GM23338 (cell line): ENCODE measurements at regions not wholly inside any gene's neighbourhood (a gene's known extent, or its start where the extent isn't known, plus 50 kb on each side); places are given as distances from the start of the nearest gene placed in this dataset.
A peak's percentile ranks its signal among the peaks of the same experiment; 100 is the strongest.

Source experiments
- ATAC-seq: fragments of 200-7000 bp; cut with Tn5 transposase; 3 replicates; pipeline ENCODE4 v1.9.1; 2020
- DNase-seq: peaks from one replicate; pipeline ENCODE4 v3.0.0-alpha.2; 2015; ENCODE audit warnings: low spot score
- H2AFZ ChIP-seq: fragments of 200-600 bp; sonication (generic); 2 replicates; pipeline ENCODE4 v1.8.0; 2016; ENCODE audit warnings: antibody characterized with exemption, mild to moderate bottlenecking, moderate library complexity
- H3F3A ChIP-seq: fragments of 200-600 bp; sonication (generic); replicated peaks from 2 replicates; pipeline ENCODE4 v1.8.0; 2017; ENCODE audit warnings: antibody characterized with exemption, mixed run types, low read depth
- H3K27ac ChIP-seq: fragments of 200-600 bp; sonication (generic); 2 replicates; pipeline ENCODE4 v1.6.1; 2016; ENCODE audit warnings: low read depth
- H3K27me3 ChIP-seq: fragments of 200-600 bp; sonication (generic); 2 replicates; pipeline ENCODE4 v1.8.0; 2016; ENCODE audit warnings: mild to moderate bottlenecking, mixed run types, moderate library complexity; ENCODE audit not compliant: insufficient read depth
- H3K36me3 ChIP-seq: fragments of 200-600 bp; sonication (generic); 2 replicates; pipeline ENCODE4 v1.8.0; 2016; ENCODE audit warnings: mild to moderate bottlenecking; ENCODE audit not compliant: insufficient read depth
- H3K4me1 ChIP-seq: fragments of 200-600 bp; sonication (generic); 2 replicates; pipeline ENCODE4 v1.8.0; 2016; ENCODE audit warnings: mild to moderate bottlenecking, moderate library complexity; ENCODE audit not compliant: insufficient read depth
- H3K4me2 ChIP-seq: fragments of 200-600 bp; sonication (generic); 2 replicates; pipeline ENCODE4 v1.7.1; 2017; ENCODE audit warnings: mixed run types
- H3K4me3 ChIP-seq: fragments of 200-600 bp; sonication (generic); 2 replicates; pipeline ENCODE4 v1.6.1; 2016; ENCODE audit warnings: mixed run types
- H3K79me2 ChIP-seq: fragments of 200-600 bp; sonication (generic); replicated peaks from 2 replicates; pipeline ENCODE4 v1.8.0; 2017; ENCODE audit warnings: mild to moderate bottlenecking; ENCODE audit not compliant: insufficient read depth
- H3K9me2 ChIP-seq: fragments of 200-600 bp; sonication (generic); 2 replicates; pipeline ENCODE4 v1.8.0; 2017; ENCODE audit not compliant: insufficient read depth
- H4K20me1 ChIP-seq: fragments of 200-600 bp; sonication (generic); replicated peaks from 2 replicates; pipeline ENCODE4 v1.8.0; 2017; ENCODE audit warnings: mild to moderate bottlenecking; ENCODE audit not compliant: insufficient read depth
- H3K27ac Mint-ChIP-seq: 2 replicates; pipeline ENCODE4 v1.8.0; 2020; ENCODE audit warnings: inconsistent platforms, mild to moderate bottlenecking, moderate library complexity, mixed read lengths
- H3K27me3 Mint-ChIP-seq: 3 replicates; pipeline ENCODE4 v1.8.0; 2022; ENCODE audit warnings: low read depth, mild to moderate bottlenecking, moderate library complexity, mixed read lengths, inconsistent platforms; ENCODE audit not compliant: insufficient read depth, poor library complexity
- H3K36me3 Mint-ChIP-seq: 3 replicates; pipeline ENCODE4 v1.8.0; 2021; ENCODE audit warnings: low read depth, mild to moderate bottlenecking, inconsistent platforms, moderate library complexity, mixed read lengths
- H3K4me1 Mint-ChIP-seq: 3 replicates; pipeline ENCODE4 v1.8.0; 2020; ENCODE audit warnings: mild to moderate bottlenecking, inconsistent platforms, mixed read lengths
- H3K4me3 Mint-ChIP-seq: 3 replicates; pipeline ENCODE4 v1.8.0; 2021; ENCODE audit warnings: moderate library complexity, mild to moderate bottlenecking, inconsistent platforms, mixed read lengths
- H3K9me3 Mint-ChIP-seq: 3 replicates; pipeline ENCODE4 v1.8.0; 2020; ENCODE audit warnings: moderate library complexity, mild to moderate bottlenecking, inconsistent platforms, mixed read lengths
- ZNF331 ChIP-seq: fragments of 250-450 bp; sonication (Bioruptor Pico); IDR thresholded peaks from 2 replicates; pipeline ENCODE4 v1.5.0; 2020; ENCODE audit warnings: low read depth, mild to moderate bottlenecking, moderate library complexity
- ZNF462 ChIP-seq: fragments of 250-450 bp; sonication (Bioruptor Pico); IDR thresholded peaks from 2 replicates; pipeline ENCODE4 v1.5.0; 2020; ENCODE audit warnings: mild to moderate bottlenecking, moderate library complexity
- TF ChIP-seq, protein P1 (sequence below): IDR thresholded peaks from 2 replicates; pipeline ENCODE4 v1.6.1; 2016; ENCODE audit warnings: antibody characterized with exemption
- TF ChIP-seq, protein P2 (sequence below), 2 experiments: fragments of 200-600 bp in 1 of 2; sonication (generic) in 1 of 2; conservative IDR thresholded peaks; 2 replicates each; pipeline versions ENCODE4 v1.5.1 to v1.6.1; 2016 to 2017; ENCODE audit warnings: antibody characterized with exemption in 2 of 2, low read depth in 2 of 2, mild to moderate bottlenecking in 2 of 2, moderate library complexity in 1 of 2

DNA sequence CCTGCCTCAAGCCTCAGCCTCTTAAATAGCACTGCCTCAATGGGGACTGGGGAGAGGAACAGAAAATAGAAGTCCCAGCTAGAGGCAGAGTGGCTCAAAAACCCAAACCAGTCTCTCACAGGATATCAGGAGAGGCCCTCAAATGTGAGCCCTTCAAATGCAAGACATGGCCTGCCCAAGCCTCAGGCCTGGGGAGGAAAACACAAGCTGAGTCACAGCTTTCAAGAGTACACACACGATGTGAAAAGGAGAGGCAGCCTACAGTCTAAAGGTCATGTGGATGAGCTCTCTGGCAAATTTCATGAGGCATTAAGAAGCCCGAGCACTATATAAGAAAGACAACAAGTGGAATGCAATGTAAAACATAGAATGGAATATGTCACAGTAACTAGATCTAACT is 316.6 kb upstream of the MEX3C start:
- H3K9me2 ChIP-seq, result peaks cover 2% of the 10 kb centered on the region; the same call in 1 of the 2 replicates
- no peaks in the 10 kb centered on the region for H3K27me3 ChIP-seq
- H3K36me3 ChIP-seq, result no peaks in the 10 kb centered on the region
- H3K79me2 ChIP-seq, result no peaks in the 10 kb centered on the region
- H2AFZ ChIP-seq, result peak overlapping the region; percentile 61; the same call in 1 of the 2 replicates
- no peaks in the 10 kb centered on the region for H3K4me1 Mint-ChIP-seq
- H3K27me3 Mint-ChIP-seq, result peaks cover 2% of the 10 kb centered on the region
- no peak overlapping the region for H3K27ac Mint-ChIP-seq
- H3F3A ChIP-seq, result no peaks in the 10 kb centered on the region
- H3K27ac ChIP-seq, result no peak overlapping the region
- no peaks in the 10 kb centered on the region for H4K20me1 ChIP-seq
- no peaks in the 10 kb centered on the region for H3K4me1 ChIP-seq
- no peak overlapping the region for H3K4me2 ChIP-seq
- H3K4me3 Mint-ChIP-seq, result no peak overlapping the region
- H3K9me3 Mint-ChIP-seq, result peaks cover 14% of the 10 kb centered on the region
- no peak for ATAC-seq
- TF ChIP-seq, protein P1, sequence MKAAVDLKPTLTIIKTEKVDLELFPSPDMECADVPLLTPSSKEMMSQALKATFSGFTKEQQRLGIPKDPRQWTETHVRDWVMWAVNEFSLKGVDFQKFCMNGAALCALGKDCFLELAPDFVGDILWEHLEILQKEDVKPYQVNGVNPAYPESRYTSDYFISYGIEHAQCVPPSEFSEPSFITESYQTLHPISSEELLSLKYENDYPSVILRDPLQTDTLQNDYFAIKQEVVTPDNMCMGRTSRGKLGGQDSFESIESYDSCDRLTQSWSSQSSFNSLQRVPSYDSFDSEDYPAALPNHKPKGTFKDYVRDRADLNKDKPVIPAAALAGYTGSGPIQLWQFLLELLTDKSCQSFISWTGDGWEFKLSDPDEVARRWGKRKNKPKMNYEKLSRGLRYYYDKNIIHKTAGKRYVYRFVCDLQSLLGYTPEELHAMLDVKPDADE, result no peak
- TF ChIP-seq, protein P2, sequence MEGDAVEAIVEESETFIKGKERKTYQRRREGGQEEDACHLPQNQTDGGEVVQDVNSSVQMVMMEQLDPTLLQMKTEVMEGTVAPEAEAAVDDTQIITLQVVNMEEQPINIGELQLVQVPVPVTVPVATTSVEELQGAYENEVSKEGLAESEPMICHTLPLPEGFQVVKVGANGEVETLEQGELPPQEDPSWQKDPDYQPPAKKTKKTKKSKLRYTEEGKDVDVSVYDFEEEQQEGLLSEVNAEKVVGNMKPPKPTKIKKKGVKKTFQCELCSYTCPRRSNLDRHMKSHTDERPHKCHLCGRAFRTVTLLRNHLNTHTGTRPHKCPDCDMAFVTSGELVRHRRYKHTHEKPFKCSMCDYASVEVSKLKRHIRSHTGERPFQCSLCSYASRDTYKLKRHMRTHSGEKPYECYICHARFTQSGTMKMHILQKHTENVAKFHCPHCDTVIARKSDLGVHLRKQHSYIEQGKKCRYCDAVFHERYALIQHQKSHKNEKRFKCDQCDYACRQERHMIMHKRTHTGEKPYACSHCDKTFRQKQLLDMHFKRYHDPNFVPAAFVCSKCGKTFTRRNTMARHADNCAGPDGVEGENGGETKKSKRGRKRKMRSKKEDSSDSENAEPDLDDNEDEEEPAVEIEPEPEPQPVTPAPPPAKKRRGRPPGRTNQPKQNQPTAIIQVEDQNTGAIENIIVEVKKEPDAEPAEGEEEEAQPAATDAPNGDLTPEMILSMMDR (conservative IDR thresholded peaks at IDR 0.05; ENCODE audit: low read depth in 2 of 2), result no peak
- H3K36me3 Mint-ChIP-seq, result peaks cover 11% of the 10 kb centered on the region
- no peak overlapping the region for H3K4me3 ChIP-seq
- no peak for DNase-seq

DNA sequence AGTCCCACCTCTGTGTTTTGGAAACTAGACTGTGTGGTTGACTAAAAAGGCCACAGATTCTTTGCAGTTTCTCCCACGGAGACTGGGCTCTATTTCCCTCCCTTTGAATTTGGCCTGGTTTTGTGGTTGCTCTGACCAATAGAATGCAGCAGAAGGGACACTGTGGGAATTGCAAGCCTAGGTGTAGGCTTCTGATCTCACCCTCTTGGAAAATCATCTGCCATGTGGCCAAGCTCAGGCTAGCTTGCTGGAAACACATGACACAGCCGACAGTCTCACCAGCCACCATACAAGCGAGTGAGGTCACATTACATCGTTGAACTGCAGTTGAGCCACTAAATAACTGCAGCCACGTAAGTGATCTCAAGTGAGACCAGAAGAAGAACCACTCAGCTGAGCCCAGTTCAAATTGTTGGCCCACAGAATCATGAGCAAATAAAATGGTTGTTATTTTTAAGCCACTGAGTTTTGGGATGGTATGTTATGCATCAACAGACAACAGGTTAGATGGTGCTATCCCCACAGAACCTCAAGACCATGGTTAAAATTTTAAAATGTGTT is 319.1 kb upstream of the MEX3C start:
- 0 out of 3 replicates have a peak, but pooled peaks cover 3% of the 10 kb centered on the region for H3K9me3 Mint-ChIP-seq
- Histone ChIP-seq H3K4me1 (peaks cover 8% of the 10 kb centered on the region), H4K20me1 (no peaks in the 10 kb centered on the region), H3K27ac (no peak overlapping the region), H3K36me3 (no peaks in the 10 kb centered on the region), H3K4me3 (no peak overlapping the region), H2AFZ (no peak overlapping the region; the same call in 1 of the 2 replicates), H3K4me2 (no peak overlapping the region), H3K79me2 (no peaks in the 10 kb centered on the region), H3F3A (no peaks in the 10 kb centered on the region), H3K27me3 (no peaks in the 10 kb centered on the region), H3K9me2 (peaks cover 2% of the 10 kb centered on the region; the same call in 1 of the 2 replicates)
- no peak overlapping the region for H3K4me3 Mint-ChIP-seq
- ATAC-seq (no peak), DNase-seq (no peak)
- TF ChIP-seq ZNF462 (CRISPR knock-in tag) (no peak), ZNF331 (CRISPR knock-in tag) (peak; percentile 59)
- H3K27ac Mint-ChIP-seq, result no peak overlapping the region
- 0 out of 3 replicates have a peak, but pooled peaks cover 4% of the 10 kb centered on the region for H3K36me3 Mint-ChIP-seq
- peaks cover 7% of the 10 kb centered on the region for H3K4me1 Mint-ChIP-seq
- peaks cover 2% of the 10 kb centered on the region for H3K27me3 Mint-ChIP-seq
